Fibroblast of lung (primary cell): ENCODE measurements at regions not wholly inside any gene's neighbourhood (a gene's known extent, or its start where the extent isn't known, plus 50 kb on each side); places are given as distances from the start of the nearest gene placed in this dataset.
A peak's percentile ranks its signal among the peaks of the same experiment; 100 is the strongest.

Experiments used
- DNase-seq, 2 donors: peaks; one replicate each; pipeline versions ENCODE4 v3.0.0 to v3.0.0-alpha.2; 2010; ENCODE audit warnings: low read depth in 2 of 2
- H2AFZ ChIP-seq: 2 replicates; pipeline ENCODE4 v1.5.1; 2012; ENCODE audit warnings: low read length, control low read depth, inconsistent platforms
- H3K27ac ChIP-seq: 2 replicates; pipeline ENCODE4 v1.5.1; 2011; ENCODE audit warnings: low read length, control low read depth; ENCODE audit not compliant: insufficient read depth
- H3K27me3 ChIP-seq: 2 replicates; pipeline ENCODE4 v1.5.1; 2011; ENCODE audit warnings: mild to moderate bottlenecking, low read length; ENCODE audit not compliant: control insufficient read depth, insufficient read depth
- H3K36me3 ChIP-seq: 2 replicates; pipeline ENCODE4 v1.5.1; 2011; ENCODE audit warnings: low read length; ENCODE audit not compliant: control insufficient read depth, insufficient read depth
- H3K4me1 ChIP-seq: 2 replicates; pipeline ENCODE4 v1.5.1; 2011; ENCODE audit warnings: low read length; ENCODE audit not compliant: control insufficient read depth, insufficient read depth; ENCODE audit errors: extremely low read depth
- H3K4me2 ChIP-seq: 2 replicates; pipeline ENCODE4 v1.5.1; 2011; ENCODE audit warnings: low read length, control low read depth; ENCODE audit not compliant: insufficient read depth; ENCODE audit errors: extremely low read depth
- H3K4me3 ChIP-seq, 4 experiments: fragments of 200-600 bp in 1 of 4; sonication (generic) in 1 of 4; replicated peaks in 1 of 4; 2 replicates each; pipeline ENCODE4 v1.5.1; 2011 to 2016; ENCODE audit warnings: low read length in 4 of 4, low read depth in 3 of 4, mild to moderate bottlenecking in 3 of 4, control low read depth in 2 of 4, inconsistent platforms in 1 of 4, mixed read lengths in 1 of 4; ENCODE audit not compliant: insufficient read depth in 1 of 4; ENCODE audit errors: control extremely low read depth in 1 of 4
- H3K79me2 ChIP-seq: 2 replicates; pipeline ENCODE4 v1.5.1; 2012; ENCODE audit warnings: mild to moderate bottlenecking, low read length, inconsistent platforms; ENCODE audit not compliant: control insufficient read depth, insufficient read depth
- H3K9ac ChIP-seq: 2 replicates; pipeline ENCODE4 v1.5.1; 2011; ENCODE audit warnings: mild to moderate bottlenecking, low read length, control low read depth; ENCODE audit not compliant: insufficient read depth
- H3K9me3 ChIP-seq: 2 replicates; pipeline ENCODE4 v1.5.1; 2012; ENCODE audit warnings: low read depth, low read length; ENCODE audit not compliant: control insufficient read depth, insufficient read depth
- H4K20me1 ChIP-seq: 2 replicates; pipeline ENCODE4 v1.5.1; 2011; ENCODE audit warnings: low read length; ENCODE audit not compliant: control insufficient read depth, insufficient read depth; ENCODE audit errors: extremely low read depth
- CTCF ChIP-seq, 2 donors: IDR thresholded peaks in 1 of 2; conservative IDR thresholded peaks in 1 of 2; 1 replicate in 1 of 2; 2 replicates in 1 of 2; pipeline ENCODE4 v1.5.1; 2011 to 2012; ENCODE audit warnings: low read length in 2 of 2, control low read depth in 1 of 2, inconsistent platforms in 1 of 2, low read depth in 1 of 2, mild to moderate bottlenecking in 1 of 2
- EZH2 ChIP-seq: IDR thresholded peaks from 2 replicates; pipeline ENCODE4 v1.5.1; 2012; ENCODE audit warnings: low read length, control low read depth, mild to moderate bottlenecking; ENCODE audit errors: missing control alignments

DNA sequence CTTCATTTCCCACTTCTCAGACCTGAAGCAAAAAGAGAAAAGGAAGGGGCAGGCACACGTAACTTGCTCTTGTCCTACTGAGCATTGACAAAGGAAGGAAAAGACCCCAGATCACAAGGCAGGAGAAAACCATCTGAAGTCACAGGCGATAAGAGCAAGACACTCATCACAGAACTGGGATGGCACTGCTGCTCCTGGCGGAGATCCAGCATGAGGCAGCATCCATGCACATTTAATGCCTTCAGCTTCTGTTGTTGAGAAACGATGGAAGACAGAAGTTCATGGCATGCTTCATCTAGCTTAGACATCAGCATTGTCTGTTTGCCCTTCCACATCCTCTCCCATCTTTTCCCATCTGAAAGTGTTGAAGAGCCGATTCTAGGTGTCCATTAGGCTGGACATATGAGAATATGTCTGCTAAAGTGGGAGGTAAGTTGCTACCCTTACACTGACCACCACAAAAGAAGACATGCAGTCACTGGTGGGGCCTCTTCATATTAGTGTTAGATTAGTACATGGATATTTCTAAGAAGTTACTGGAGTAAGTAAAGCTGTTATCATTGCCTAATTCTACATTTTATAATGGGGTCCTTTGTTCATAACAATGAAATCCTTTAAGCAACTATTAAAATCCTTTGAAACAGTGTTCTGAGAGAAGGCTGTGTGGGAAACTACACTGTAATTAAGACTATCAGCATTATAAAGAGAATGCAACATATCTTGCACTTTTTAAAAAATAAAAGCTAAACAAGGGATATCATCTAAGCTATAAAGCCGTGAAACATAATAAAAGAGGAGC lies 618.5 kb downstream of the C6orf118 start:
- no peak overlapping the region for H3K27ac ChIP-seq
- H3K9me3 ChIP-seq, result no peaks in the 10 kb centered on the region
- H3K4me2 ChIP-seq, result no peak overlapping the region
- no peaks in the 10 kb centered on the region for H4K20me1 ChIP-seq
- H2AFZ ChIP-seq, result no peak overlapping the region
- no peaks in the 10 kb centered on the region for H3K4me1 ChIP-seq
- no peak for TF ChIP-seq EZH2
- no peak for TF ChIP-seq CTCF (conservative IDR thresholded peaks at IDR 0.05 in 1 of 2, IDR thresholded peaks at IDR 0.05 in 1 of 2; ENCODE audit: low read depth in 1 of 2, low read length in 2 of 2)
- H3K36me3 ChIP-seq, result no peaks in the 10 kb centered on the region
- no peak overlapping the region for H3K9ac ChIP-seq
- no peak overlapping the region for H3K4me3 ChIP-seq
- DNase-seq, result no peak
- H3K79me2 ChIP-seq, result no peaks in the 10 kb centered on the region
- H3K27me3 ChIP-seq, result no peaks in the 10 kb centered on the region

DNA sequence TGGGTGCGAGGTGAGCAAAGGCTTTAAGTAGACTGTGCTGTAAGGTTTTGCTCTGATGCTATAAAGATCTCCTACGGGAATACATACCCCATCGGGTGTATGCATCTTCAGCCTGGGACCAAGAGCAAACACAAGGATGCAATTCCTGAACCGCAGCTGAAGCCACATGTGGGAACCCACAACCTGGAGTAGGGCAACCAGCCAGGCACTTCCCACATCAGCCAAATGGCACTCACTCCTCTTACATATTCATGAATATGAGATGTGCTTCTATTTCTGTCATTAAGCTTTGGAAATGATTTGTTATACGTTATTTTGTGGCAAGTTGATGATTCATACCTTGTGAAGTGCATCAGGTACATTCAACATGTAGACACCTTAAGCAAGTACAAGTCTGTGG lies 619.2 kb downstream of the C6orf118 start:
- Histone ChIP-seq H4K20me1 (no peaks in the 10 kb centered on the region), H3K27ac (no peak overlapping the region), H3K4me2 (no peak overlapping the region), H3K27me3 (no peaks in the 10 kb centered on the region), H3K36me3 (no peaks in the 10 kb centered on the region), H2AFZ (no peak overlapping the region), H3K79me2 (no peaks in the 10 kb centered on the region), H3K4me3 (no peak overlapping the region), H3K9me3 (no peaks in the 10 kb centered on the region), H3K4me1 (no peaks in the 10 kb centered on the region), H3K9ac (no peak overlapping the region)
- peak in 1 of 2 donors; percentile 57 for DNase-seq
- TF ChIP-seq CTCF (conservative IDR thresholded peaks at IDR 0.05 in 1 of 2, IDR thresholded peaks at IDR 0.05 in 1 of 2; ENCODE audit: low read depth in 1 of 2, low read length in 2 of 2) (no peak), EZH2 (no peak)

DNA sequence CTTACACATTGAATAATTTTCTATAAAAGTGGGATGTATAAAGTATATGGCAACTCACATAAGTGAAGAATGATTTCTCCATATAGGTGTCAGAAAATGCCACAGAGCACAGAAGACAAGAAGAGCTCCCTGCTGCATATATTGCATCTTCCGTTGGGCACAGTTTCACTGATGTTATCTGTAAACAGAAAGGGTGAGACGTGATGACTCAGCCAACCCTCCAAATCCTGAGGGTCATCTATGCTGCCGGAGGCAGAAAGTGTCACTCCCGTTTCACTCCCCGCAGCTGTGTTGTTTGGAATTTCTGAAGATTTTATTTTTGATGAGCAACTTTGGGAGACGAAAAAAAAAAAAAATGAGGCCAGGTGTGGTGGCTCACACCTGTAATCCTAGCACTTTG lies 644.1 kb downstream of the C6orf118 start:
- no peak for DNase-seq
- Histone ChIP-seq H3K27ac (no peak overlapping the region), H3K9me3 (no peaks in the 10 kb centered on the region), H3K79me2 (no peaks in the 10 kb centered on the region), H3K4me1 (no peaks in the 10 kb centered on the region), H3K4me2 (no peak overlapping the region), H3K4me3 (no peak overlapping the region), H3K36me3 (no peaks in the 10 kb centered on the region), H2AFZ (no peak overlapping the region), H3K9ac (no peak overlapping the region), H3K27me3 (no peaks in the 10 kb centered on the region), H4K20me1 (no peaks in the 10 kb centered on the region)
- TF ChIP-seq CTCF (conservative IDR thresholded peaks at IDR 0.05 in 1 of 2, IDR thresholded peaks at IDR 0.05 in 1 of 2; ENCODE audit: low read depth in 1 of 2, low read length in 2 of 2), result no peak
- TF ChIP-seq EZH2, result no peak
